ENCODE measurements at regions not wholly inside any gene's neighbourhood (a gene's known extent, or its start where the extent isn't known, plus 50 kb on each side); places are given as distances from the start of the nearest gene placed in this dataset.

GRCh38 chr1:64363111-64363510 lies 106.8 kb upstream of the CACHD1 start:
- TF ChIP-seq POLR2AphosphoS5 (IDR thresholded peaks at IDR 0.05; ENCODE audit: low read depth, low read length) (no peak), TAF1 (IDR thresholded peaks at IDR 0.05; ENCODE audit: borderline replicate concordance, insufficient read depth, low read length) (no peak), SIN3A (IDR thresholded peaks at IDR 0.05; ENCODE audit: borderline replicate concordance, insufficient read depth, low read length) (no peak)
